ENCODE measurements at regions not wholly inside any gene's neighbourhood (a gene's known extent, or its start where the extent isn't known, plus 50 kb on each side); places are given as distances from the start of the nearest gene placed in this dataset.

DNA sequence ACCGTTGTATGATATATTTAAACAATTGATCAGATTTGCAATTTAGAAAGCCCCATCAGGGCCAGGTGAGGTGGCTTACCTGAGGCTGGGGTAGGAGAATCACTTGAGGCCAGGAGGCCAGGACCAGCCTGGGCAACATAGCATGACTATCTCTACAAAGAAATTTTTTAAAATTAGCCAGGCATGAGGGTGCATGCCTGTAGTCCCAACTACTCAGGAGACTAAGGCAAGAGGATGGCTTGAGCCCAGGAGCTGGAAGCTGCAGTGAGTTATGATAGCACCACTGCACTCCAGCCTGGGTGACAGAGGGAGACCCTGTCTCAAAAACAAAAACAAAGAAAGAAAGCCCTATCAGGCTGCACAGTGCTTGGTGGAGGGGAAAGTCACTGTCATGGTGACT is 159.9 kb upstream of the RAB4A start:
- no peak for DNase-seq (ENCODE audit: insufficient read length, low spot score)
- no peak for FAIRE-seq
- TF ChIP-seq, protein P1, sequence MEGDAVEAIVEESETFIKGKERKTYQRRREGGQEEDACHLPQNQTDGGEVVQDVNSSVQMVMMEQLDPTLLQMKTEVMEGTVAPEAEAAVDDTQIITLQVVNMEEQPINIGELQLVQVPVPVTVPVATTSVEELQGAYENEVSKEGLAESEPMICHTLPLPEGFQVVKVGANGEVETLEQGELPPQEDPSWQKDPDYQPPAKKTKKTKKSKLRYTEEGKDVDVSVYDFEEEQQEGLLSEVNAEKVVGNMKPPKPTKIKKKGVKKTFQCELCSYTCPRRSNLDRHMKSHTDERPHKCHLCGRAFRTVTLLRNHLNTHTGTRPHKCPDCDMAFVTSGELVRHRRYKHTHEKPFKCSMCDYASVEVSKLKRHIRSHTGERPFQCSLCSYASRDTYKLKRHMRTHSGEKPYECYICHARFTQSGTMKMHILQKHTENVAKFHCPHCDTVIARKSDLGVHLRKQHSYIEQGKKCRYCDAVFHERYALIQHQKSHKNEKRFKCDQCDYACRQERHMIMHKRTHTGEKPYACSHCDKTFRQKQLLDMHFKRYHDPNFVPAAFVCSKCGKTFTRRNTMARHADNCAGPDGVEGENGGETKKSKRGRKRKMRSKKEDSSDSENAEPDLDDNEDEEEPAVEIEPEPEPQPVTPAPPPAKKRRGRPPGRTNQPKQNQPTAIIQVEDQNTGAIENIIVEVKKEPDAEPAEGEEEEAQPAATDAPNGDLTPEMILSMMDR (IDR thresholded peaks at IDR 0.05; ENCODE audit: insufficient read depth, missing control alignments) = no peak

DNA sequence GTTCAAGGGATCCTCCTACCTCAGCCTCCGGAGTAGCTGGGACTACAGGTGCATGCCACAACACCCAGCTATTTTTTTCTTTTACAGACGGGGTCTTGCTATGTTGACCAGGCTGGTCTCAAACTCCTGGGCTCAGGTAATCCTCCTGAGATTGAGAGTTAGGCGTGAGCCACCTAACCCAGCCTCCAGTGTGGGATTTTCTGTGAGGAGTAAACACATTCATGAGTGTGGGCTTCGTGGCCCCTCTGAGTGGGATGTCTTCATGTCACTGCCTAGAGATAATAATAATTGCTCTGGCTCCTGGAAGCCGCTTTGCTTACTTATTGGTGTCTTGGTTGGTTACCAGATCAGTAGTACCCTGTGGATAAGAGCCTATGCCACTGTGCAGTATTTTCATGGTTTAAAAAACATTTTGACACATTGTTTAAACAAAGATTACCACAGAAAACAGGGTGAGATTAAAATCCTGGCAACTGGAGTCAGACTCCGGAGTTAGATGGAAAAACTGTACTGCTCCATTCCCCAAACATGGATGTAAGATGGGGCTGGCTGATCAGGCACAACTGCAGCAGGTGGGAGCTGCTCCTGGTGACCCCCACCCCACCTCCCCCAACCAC is 159.1 kb upstream of the RAB4A start:
- FAIRE-seq (no peak), DNase-seq (ENCODE audit: insufficient read length, low spot score) (no peak)
- TF ChIP-seq, protein P1 (IDR thresholded peaks at IDR 0.05; ENCODE audit: insufficient read depth, missing control alignments) = no peak

DNA sequence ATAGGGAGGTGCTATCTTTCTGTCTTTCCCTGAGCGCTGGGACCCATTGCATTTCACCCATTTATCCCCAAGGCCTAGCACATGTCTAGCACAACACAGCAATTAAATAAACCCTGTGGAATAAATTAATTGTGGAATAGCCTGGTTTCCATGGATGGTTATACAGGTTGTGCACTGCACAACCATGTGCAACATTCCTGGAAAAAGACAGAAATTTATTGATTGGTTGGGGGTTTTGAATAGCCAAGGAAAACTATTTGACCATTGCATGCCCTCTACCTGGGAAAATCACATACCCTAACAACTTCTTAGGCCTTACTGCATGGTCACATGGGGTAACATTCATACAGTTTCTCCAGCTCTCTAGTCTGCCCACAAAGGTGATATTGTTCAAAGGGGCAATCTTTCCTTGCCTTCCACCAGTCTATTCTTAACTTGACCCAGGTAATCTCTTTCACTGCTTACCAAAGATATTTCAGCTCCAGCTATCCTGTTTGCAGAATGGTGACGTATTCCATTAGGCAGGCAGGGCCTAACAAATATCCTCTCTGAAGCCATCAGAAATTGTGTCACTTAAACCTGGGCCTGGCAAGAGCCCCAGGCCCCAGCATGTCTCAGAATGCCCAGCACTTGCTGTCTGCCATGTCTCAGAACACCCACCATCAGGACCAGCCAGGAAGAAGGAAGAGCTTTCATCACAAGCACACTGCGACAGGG is 157.9 kb upstream of the RAB4A start:
- DNase-seq (ENCODE audit: insufficient read length, low spot score) (no peak), FAIRE-seq (no peak)
- TF ChIP-seq, protein P1 (IDR thresholded peaks at IDR 0.05; ENCODE audit: insufficient read depth, missing control alignments) = no peak

DNA sequence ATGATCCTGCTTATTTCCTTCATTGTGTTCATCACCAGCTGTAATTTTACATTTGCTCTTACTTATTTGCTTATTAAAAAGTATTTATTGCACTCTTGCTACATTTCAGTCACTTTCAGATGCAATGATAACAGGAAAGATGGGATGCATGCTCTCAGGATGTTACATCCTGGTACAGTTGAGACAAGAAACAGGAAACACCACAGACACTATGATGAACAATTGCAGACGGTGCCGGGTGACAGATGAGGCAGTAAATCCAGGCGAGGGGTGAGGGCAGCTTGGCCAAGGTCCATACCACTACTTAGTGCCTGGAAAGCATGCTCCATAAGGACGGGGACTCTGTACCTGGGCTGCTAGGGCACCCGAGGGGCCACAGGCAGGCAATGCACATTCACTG is 156.6 kb upstream of the RAB4A start:
- no peak for FAIRE-seq
- no peak for DNase-seq (ENCODE audit: insufficient read length, low spot score)
- TF ChIP-seq, protein P1 (IDR thresholded peaks at IDR 0.05; ENCODE audit: insufficient read depth, missing control alignments) = no peak

DNA sequence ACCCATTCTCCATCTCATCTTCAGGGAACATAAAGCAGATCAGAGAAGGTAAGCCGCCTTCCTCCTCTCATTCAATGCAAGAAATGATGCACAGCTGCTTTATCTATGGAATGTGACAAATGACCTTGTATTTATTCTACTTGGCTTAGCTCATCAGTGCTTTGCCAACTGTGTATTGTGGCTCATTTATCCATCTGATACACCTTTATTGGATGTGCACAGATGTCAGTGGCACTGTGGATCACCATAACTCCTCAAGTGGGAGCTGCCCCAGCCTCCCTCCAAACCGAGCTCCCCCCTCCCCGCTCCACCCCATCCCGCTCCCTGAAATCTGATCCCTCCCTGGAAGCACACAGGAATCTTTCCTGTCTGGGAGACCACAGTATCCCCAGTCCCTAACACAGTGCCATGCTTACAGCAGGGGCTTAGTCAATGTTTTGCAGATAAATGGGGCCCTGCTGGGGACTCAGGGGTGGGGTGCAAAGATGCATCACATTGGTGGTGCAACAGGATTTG is 156.0 kb upstream of the RAB4A start:
- no peak for FAIRE-seq
- TF ChIP-seq, protein P1 (IDR thresholded peaks at IDR 0.05; ENCODE audit: insufficient read depth, missing control alignments) = no peak
- no peak for DNase-seq (ENCODE audit: insufficient read length, low spot score)

DNA sequence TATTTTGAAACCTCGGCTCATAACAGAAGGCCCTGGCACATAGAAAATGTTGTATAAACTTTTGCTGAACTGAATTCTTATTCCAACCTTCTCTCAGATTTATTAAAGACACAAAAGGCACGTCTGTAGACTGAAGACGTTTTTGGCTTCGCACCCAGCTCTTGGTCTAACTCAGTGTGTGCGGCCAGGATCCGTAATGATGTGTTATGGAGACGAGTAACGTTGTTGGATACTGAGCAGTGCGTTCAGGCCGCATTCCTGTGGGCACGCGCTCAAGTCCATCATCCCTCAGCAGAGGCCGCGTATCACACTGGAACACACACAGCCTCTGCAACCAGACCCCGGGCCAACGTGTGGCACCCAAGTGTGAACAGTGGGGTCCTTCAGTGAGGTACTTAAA is 154.8 kb upstream of the RAB4A start:
- DNase-seq (ENCODE audit: insufficient read length, low spot score) (no peak), FAIRE-seq (no peak)
- TF ChIP-seq, protein P1 (IDR thresholded peaks at IDR 0.05; ENCODE audit: insufficient read depth, missing control alignments) = no peak
